GM12875 (cell line): ENCODE measurements at regions not wholly inside any gene's neighbourhood (a gene's known extent, or its start where the extent isn't known, plus 50 kb on each side); places are given as distances from the start of the nearest gene placed in this dataset.
"Not testable (repeated sequence)": the region's sequence is repeated elsewhere in the genome, so short reads cannot be mapped to it uniquely, and the experiment has no call there.

ENCODE experiments used
- H3K4me3 ChIP-seq: one replicate; pipeline ENCODE4 v1.5.1; 2011; ENCODE audit warnings: low read depth, low read length, control low read depth
- TF ChIP-seq, protein P1 (sequence below): IDR thresholded peaks from 2 replicates; pipeline ENCODE4 v1.5.1; 2011; ENCODE audit warnings: low read depth, mild to moderate bottlenecking, control low read depth, inconsistent platforms, low read length, moderate library complexity, borderline replicate concordance; ENCODE audit not compliant: insufficient read depth

GRCh38 chr7:115216652-115217051 lies 294.8 kb downstream of the MDFIC start:
- H3K4me3 ChIP-seq, result no peak overlapping the region
- TF ChIP-seq, protein P1, sequence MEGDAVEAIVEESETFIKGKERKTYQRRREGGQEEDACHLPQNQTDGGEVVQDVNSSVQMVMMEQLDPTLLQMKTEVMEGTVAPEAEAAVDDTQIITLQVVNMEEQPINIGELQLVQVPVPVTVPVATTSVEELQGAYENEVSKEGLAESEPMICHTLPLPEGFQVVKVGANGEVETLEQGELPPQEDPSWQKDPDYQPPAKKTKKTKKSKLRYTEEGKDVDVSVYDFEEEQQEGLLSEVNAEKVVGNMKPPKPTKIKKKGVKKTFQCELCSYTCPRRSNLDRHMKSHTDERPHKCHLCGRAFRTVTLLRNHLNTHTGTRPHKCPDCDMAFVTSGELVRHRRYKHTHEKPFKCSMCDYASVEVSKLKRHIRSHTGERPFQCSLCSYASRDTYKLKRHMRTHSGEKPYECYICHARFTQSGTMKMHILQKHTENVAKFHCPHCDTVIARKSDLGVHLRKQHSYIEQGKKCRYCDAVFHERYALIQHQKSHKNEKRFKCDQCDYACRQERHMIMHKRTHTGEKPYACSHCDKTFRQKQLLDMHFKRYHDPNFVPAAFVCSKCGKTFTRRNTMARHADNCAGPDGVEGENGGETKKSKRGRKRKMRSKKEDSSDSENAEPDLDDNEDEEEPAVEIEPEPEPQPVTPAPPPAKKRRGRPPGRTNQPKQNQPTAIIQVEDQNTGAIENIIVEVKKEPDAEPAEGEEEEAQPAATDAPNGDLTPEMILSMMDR, result no peak

- H3K4me3 ChIP-seq, result no peak overlapping the region
- TF ChIP-seq, protein P1, result no peak
Measured at GRCh38 chr7:115211171-115211570, 289.3 kb downstream of the MDFIC start.

DNA sequence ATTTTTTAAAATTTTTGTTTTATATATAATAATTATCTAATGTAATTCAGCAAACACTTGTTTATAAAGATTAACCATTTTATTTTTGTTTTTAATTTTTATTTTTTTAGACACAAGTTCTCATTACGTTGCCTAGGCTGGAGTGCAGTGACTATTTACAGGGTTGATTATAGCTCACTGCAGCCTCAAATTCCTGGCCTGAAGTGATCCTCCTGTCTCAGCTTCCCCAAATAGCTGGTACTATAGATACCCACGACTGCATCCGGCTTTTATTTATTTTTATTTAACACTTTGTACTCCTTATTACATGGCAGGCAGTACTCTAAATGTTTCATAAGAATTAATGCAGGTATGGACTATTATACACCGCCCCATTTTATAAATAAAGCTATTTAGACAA lies 288.7 kb downstream of the MDFIC start:
- no peak overlapping the region for H3K4me3 ChIP-seq
- TF ChIP-seq, protein P1, result no peak

GRCh38 chr7:115208710-115209560 lies 287.0 kb downstream of the MDFIC start:
- no peak overlapping the region for H3K4me3 ChIP-seq
- TF ChIP-seq, protein P1, result no peak

DNA sequence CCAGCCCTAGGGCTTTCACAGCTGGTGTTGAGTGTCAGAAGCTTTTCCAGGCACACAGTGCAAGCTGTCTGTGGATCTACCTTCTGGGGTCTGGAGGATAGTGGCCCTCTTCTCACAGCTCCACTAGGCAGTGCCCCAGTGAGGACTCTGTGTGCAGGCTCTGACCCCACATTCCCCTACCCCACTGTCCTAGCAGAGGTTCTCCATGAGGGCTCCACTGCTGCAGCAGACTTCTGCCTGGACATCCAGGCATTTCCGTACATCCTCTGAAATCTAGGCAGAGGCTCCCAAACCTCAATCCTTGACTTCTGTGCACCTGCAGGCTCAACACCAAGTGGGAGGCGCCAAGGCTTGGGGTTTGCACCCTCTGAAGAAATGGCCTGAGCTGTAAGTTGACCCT lies 284.5 kb downstream of the MDFIC start:
- H3K4me3 ChIP-seq, result not testable (repeated sequence)

DNA sequence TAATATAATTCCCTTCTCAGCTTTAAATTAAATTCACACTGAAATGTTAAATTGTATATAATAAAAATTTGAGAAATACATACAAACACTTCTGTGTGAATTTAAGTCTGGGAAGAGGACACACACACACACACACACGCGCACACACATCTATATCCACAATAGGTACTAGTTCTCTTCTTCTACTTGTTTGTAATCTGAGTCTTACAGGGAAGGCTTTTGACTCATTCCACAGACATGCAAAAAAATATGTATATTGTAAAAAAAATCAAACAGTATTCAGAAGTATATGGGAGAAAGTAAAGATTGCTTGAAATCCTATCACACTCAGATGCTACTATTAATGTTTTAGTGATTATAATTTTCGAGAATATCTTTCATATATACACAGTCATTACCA lies 276.2 kb downstream of the MDFIC start:
- TF ChIP-seq, protein P1, result no peak
- H3K4me3 ChIP-seq, result no peak overlapping the region

- no peak overlapping the region for H3K4me3 ChIP-seq
- TF ChIP-seq, protein P1, result no peak
Measured at GRCh38 chr7:115195208-115195607, 273.3 kb downstream of the MDFIC start.
